Stimulated activated CD8-positive, alpha-beta memory T cell treated with anti-CD3 and anti-CD28 coated beads, Interleukin-7, amount 100 ng/mL, for 4 hours (primary cell): ENCODE measurements at regions not wholly inside any gene's neighbourhood (a gene's known extent, or its start where the extent isn't known, plus 50 kb on each side); places are given as distances from the start of the nearest gene placed in this dataset.
"Not testable (repeated sequence)": the region's sequence is repeated elsewhere in the genome, so short reads cannot be mapped to it uniquely, and the experiment has no call there.

Source experiments
- DNase-seq, 2 donors: peaks; one replicate each; pipeline ENCODE4 v3.0.0-alpha.2; 2020; ENCODE audit warnings: low read depth in 2 of 2

DNA sequence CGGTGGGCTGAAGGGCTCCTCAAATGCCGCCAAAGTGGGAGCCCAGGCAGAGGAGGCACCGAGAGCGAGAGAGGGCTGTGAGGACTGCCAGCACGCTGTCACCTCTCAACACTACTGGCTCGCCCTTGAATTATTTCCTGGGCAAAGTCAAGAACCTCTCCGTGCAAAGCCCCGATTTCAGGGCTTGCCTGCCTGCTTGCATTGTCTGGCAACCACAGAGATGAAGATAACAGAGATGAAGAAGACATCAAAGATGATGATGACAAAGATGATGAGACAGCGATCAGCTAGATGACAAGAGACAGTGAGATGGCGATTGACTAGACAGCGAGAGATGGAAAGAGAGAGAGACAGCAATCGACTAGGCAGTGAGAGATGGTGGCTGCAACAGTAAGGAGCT, 976.5 kb downstream of the ADGRL2 start:
- DNase-seq = no peak

DNA sequence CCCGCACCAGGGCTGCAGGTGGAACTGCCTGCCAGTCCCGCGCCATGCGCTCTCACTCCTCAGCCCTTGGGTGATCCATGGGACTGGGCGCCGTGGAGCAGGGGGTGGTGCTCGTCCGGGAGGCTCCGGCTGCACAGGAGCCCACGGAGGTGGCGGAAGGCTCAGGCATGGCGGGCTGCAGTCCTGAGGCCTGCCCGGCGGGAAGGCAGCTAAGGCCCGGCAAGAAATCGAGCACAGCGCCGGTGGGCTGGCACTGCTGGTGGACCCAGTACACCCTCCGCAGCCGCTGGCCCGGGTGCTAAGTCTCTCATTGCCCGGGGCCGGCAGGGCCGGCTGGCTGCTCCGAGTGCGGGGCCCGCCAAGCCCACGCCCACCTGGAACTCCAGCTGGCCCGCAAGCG, 976.0 kb downstream of the ADGRL2 start:
- DNase-seq = not testable (repeated sequence)

GRCh38 chr1:82775406-82776000, 974.8 kb downstream of the ADGRL2 start:
- no peak for DNase-seq

GRCh38 chr1:82762829-82763532, 962.2 kb downstream of the ADGRL2 start:
- DNase-seq = no peak

DNA sequence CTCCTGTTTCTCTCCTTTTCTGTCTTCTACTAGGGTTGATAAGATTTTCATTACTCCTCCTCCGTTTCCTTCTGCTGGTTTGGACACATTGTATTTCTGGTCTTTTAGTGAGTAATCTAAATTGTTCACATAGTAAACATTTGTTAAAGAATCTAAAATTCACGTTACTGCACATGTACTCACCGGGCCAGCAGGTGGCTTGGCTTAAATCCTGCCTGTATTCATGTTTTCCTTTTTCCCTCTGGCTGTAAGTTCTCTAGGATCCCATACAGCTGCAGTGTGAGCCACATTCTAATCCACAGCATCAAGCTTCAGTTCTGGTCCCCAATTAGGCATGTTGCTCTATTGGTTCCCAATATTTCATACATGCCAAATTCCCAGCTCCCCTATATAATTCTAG, 958.3 kb downstream of the ADGRL2 start:
- no peak for DNase-seq

GRCh38 chr1:82755671-82756070, 954.9 kb downstream of the ADGRL2 start:
- no peak for DNase-seq

- DNase-seq = no peak
These were observed 954.5 kb downstream of the ADGRL2 start for GRCh38 chr1:82755191-82755590.

GRCh38 chr1:82752046-82752445, 951.3 kb downstream of the ADGRL2 start:
- no peak for DNase-seq

GRCh38 chr1:82733645-82734044, 932.9 kb downstream of the ADGRL2 start:
- no peak for DNase-seq

- DNase-seq = no peak
These were observed 930.5 kb downstream of the ADGRL2 start for GRCh38 chr1:82731216-82731615.

- no peak for DNase-seq
These were observed 927.5 kb downstream of the ADGRL2 start for GRCh38 chr1:82728206-82728605.

DNA sequence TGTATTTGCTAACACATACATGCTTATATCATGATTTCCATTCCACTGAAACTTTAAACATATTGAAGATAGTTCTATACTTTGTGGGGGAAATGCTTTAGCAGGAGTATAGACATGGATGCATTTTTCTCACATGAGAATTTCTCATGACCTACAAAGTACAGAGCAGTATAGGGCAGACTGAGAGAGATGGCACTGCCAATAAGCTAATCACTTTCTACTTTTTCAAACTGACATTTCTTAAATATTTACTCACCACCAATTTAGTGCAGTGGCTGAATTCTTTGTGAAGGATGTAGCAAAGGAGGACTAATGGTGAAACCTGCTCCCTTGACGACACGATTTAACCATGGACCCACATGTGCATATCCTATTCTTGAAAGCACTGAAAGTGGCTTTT, 923.5 kb downstream of the ADGRL2 start:
- DNase-seq = no peak

DNA sequence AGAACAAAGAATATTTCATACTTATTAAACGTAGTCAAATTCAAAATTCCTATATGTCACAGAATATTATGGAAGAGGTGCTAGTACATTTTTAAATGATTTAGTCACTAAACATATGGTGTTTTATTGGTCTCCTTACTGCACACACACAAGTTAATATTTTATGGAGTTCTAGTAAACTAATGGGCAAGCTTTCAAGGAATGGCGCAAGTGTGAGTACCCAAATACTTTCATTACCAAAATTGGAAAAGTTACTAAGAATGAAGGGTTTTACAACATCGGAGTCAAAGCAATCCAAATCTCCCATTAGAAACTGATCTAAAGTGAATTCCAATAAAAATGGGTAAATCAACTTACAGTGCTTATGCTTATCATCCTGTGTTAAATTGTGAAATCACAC, 921.9 kb downstream of the ADGRL2 start:
- no peak for DNase-seq

DNA sequence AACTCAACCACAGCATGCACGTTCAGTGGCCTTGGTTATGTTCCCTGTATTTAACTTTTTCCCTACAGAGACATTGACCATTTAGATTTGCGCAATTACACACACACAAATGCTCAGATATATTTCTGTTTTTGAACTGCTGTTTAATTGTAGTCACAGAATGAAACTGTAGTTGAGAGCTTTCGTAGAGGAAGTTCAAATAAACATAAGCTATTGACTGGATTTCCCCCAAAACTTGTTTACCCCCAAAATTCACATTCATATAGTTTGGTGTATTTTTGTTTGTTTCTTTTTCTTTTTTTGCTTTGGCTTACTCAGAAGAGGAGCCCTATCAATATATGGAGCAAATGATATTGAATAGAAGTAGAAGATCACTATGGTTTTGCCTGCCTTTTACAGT, 921.0 kb downstream of the ADGRL2 start:
- DNase-seq = no peak

- no peak for DNase-seq
These were observed 918.1 kb downstream of the ADGRL2 start for GRCh38 chr1:82718719-82719419.

GRCh38 chr1:82710091-82710490, 909.4 kb downstream of the ADGRL2 start:
- DNase-seq = no peak

DNA sequence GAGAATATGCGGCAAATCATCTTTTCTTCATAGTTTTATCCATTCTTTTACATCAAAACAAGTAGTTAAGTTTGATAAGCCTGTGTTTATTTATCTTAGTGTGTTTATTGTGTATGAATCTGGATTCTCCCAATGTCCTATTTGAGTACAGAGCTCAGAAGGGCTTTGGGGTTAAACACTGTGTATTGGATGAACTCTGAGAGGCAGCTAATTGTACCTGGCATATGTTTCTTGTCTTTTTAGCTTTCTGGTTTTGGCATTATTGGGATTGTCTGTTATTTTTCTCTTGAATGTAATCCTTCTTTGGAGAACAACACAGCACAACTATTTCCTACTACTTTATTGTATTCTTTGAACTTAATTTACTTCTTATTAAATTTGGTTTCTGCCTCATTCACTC, 906.9 kb downstream of the ADGRL2 start:
- no peak for DNase-seq

GRCh38 chr1:82706741-82707140, 906.0 kb downstream of the ADGRL2 start:
- no peak for DNase-seq

DNA sequence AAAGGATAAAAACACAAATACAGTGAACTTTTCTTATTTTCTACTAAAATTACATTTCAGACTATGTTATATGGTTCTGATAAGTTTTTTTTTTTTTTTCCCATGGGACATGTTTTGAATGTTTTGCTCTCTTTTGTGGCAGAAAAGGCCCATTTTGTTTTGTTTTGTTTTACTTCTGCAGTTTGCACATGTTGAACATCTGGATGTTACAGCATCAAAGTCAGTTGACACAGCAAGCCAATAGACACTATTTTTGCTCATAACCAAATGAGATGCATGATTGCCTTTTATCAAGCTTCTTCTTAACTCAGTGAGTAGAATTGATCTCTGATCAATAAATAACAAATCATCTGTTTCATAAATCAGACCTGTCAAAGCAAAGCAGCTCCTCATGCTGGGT, 904.2 kb downstream of the ADGRL2 start:
- no peak for DNase-seq

DNA sequence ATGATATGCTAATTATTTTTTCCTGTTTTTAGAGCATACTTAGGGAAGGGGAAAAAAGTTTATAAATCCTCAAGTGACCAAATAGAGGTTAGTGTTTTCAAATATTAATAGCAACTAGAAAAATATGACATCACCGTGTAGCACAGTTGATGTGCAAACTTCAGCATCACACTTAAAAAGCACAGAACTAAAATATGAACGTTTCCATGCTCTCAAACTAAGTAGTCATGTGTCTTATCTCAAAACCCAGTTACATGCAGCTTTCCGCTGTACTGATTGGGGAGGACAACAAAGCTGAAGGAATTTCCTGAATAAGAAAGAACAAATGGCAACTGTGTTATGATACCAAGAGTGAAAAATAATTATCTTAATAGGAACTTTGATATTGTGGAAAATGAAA, 903.7 kb downstream of the ADGRL2 start:
- DNase-seq = no peak

DNA sequence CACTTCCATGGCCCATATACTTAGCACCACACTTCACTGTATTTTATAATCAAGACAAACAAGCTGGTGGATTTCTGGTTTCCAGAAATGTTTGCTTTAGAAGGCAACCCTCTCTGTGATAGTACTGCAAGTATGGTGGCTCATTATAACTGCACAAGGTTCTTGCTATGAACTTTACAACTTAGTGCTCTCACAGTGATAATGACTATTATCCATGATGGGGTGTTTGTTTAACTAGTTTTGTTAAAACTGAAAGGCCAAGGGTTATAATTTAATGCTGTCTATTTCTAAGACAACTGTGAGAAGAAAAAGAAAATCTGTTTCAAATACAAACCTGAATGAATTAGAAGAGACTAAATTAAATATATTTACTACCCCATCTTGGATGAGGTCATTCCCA, 903.2 kb downstream of the ADGRL2 start:
- no peak for DNase-seq

GRCh38 chr1:82700476-82700875, 899.7 kb downstream of the ADGRL2 start:
- no peak for DNase-seq

- no peak for DNase-seq
These were observed 897.2 kb downstream of the ADGRL2 start for GRCh38 chr1:82697965-82698364.
